GM23338 (cell line): ENCODE measurements at regions not wholly inside any gene's neighbourhood (a gene's known extent, or its start where the extent isn't known, plus 50 kb on each side); places are given as distances from the start of the nearest gene placed in this dataset.

Experiments used
- ATAC-seq: fragments of 200-7000 bp; cut with Tn5 transposase; 3 replicates; pipeline ENCODE4 v1.9.1; 2020
- DNase-seq: peaks from one replicate; pipeline ENCODE4 v3.0.0-alpha.2; 2015; ENCODE audit warnings: low spot score
- H2AFZ ChIP-seq: fragments of 200-600 bp; sonication (generic); 2 replicates; pipeline ENCODE4 v1.8.0; 2016; ENCODE audit warnings: antibody characterized with exemption, mild to moderate bottlenecking, moderate library complexity
- H3F3A ChIP-seq: fragments of 200-600 bp; sonication (generic); replicated peaks from 2 replicates; pipeline ENCODE4 v1.8.0; 2017; ENCODE audit warnings: antibody characterized with exemption, mixed run types, low read depth
- H3K27ac ChIP-seq: fragments of 200-600 bp; sonication (generic); 2 replicates; pipeline ENCODE4 v1.6.1; 2016; ENCODE audit warnings: low read depth
- H3K27me3 ChIP-seq: fragments of 200-600 bp; sonication (generic); 2 replicates; pipeline ENCODE4 v1.8.0; 2016; ENCODE audit warnings: mild to moderate bottlenecking, mixed run types, moderate library complexity; ENCODE audit not compliant: insufficient read depth
- H3K36me3 ChIP-seq: fragments of 200-600 bp; sonication (generic); 2 replicates; pipeline ENCODE4 v1.8.0; 2016; ENCODE audit warnings: mild to moderate bottlenecking; ENCODE audit not compliant: insufficient read depth
- H3K4me1 ChIP-seq: fragments of 200-600 bp; sonication (generic); 2 replicates; pipeline ENCODE4 v1.8.0; 2016; ENCODE audit warnings: mild to moderate bottlenecking, moderate library complexity; ENCODE audit not compliant: insufficient read depth
- H3K4me2 ChIP-seq: fragments of 200-600 bp; sonication (generic); 2 replicates; pipeline ENCODE4 v1.7.1; 2017; ENCODE audit warnings: mixed run types
- H3K4me3 ChIP-seq: fragments of 200-600 bp; sonication (generic); 2 replicates; pipeline ENCODE4 v1.6.1; 2016; ENCODE audit warnings: mixed run types
- H3K79me2 ChIP-seq: fragments of 200-600 bp; sonication (generic); replicated peaks from 2 replicates; pipeline ENCODE4 v1.8.0; 2017; ENCODE audit warnings: mild to moderate bottlenecking; ENCODE audit not compliant: insufficient read depth
- H3K9me2 ChIP-seq: fragments of 200-600 bp; sonication (generic); 2 replicates; pipeline ENCODE4 v1.8.0; 2017; ENCODE audit not compliant: insufficient read depth
- H4K20me1 ChIP-seq: fragments of 200-600 bp; sonication (generic); replicated peaks from 2 replicates; pipeline ENCODE4 v1.8.0; 2017; ENCODE audit warnings: mild to moderate bottlenecking; ENCODE audit not compliant: insufficient read depth
- H3K27ac Mint-ChIP-seq: 2 replicates; pipeline ENCODE4 v1.8.0; 2020; ENCODE audit warnings: inconsistent platforms, mild to moderate bottlenecking, moderate library complexity, mixed read lengths
- H3K27me3 Mint-ChIP-seq: 3 replicates; pipeline ENCODE4 v1.8.0; 2022; ENCODE audit warnings: low read depth, mild to moderate bottlenecking, moderate library complexity, mixed read lengths, inconsistent platforms; ENCODE audit not compliant: insufficient read depth, poor library complexity
- H3K36me3 Mint-ChIP-seq: 3 replicates; pipeline ENCODE4 v1.8.0; 2021; ENCODE audit warnings: low read depth, mild to moderate bottlenecking, inconsistent platforms, moderate library complexity, mixed read lengths
- H3K4me1 Mint-ChIP-seq: 3 replicates; pipeline ENCODE4 v1.8.0; 2020; ENCODE audit warnings: mild to moderate bottlenecking, inconsistent platforms, mixed read lengths
- H3K4me3 Mint-ChIP-seq: 3 replicates; pipeline ENCODE4 v1.8.0; 2021; ENCODE audit warnings: moderate library complexity, mild to moderate bottlenecking, inconsistent platforms, mixed read lengths
- H3K9me3 Mint-ChIP-seq: 3 replicates; pipeline ENCODE4 v1.8.0; 2020; ENCODE audit warnings: moderate library complexity, mild to moderate bottlenecking, inconsistent platforms, mixed read lengths
- CREB1 ChIP-seq: fragments of 250-450 bp; sonication (Bioruptor Pico); IDR thresholded peaks from 2 replicates; pipeline ENCODE4 v1.5.0; 2020; ENCODE audit warnings: low read depth, mild to moderate bottlenecking, moderate library complexity
- CTCF ChIP-seq, 2 experiments: fragments of 200-600 bp in 1 of 2; sonication (generic) in 1 of 2; conservative IDR thresholded peaks; 2 replicates each; pipeline versions ENCODE4 v1.5.1 to v1.6.1; 2016 to 2017; ENCODE audit warnings: antibody characterized with exemption in 2 of 2, low read depth in 2 of 2, mild to moderate bottlenecking in 2 of 2, moderate library complexity in 1 of 2
- ETS1 ChIP-seq: IDR thresholded peaks from 2 replicates; pipeline ENCODE4 v1.6.1; 2016; ENCODE audit warnings: antibody characterized with exemption
- EZH2phosphoT487 ChIP-seq: fragments of 200-600 bp; sonication (generic); IDR thresholded peaks from one replicate; pipeline ENCODE4 v1.8.1; 2018; ENCODE audit warnings: antibody characterized with exemption; ENCODE audit not compliant: unreplicated experiment
- JUNB ChIP-seq: IDR thresholded peaks from one replicate; pipeline ENCODE4 v1.6.1; 2016; ENCODE audit warnings: antibody characterized with exemption; ENCODE audit not compliant: unreplicated experiment
- STAT1 ChIP-seq: IDR thresholded peaks from one replicate; pipeline ENCODE4 v1.6.1; 2016; ENCODE audit warnings: antibody characterized with exemption; ENCODE audit not compliant: unreplicated experiment
- ZNF114 ChIP-seq: fragments of 250-450 bp; sonication (Bioruptor Pico); IDR thresholded peaks from 2 replicates; pipeline ENCODE4 v1.5.0; 2020; ENCODE audit warnings: mild to moderate bottlenecking, moderate library complexity
- ZNF331 ChIP-seq: fragments of 250-450 bp; sonication (Bioruptor Pico); IDR thresholded peaks from 2 replicates; pipeline ENCODE4 v1.5.0; 2020; ENCODE audit warnings: low read depth, mild to moderate bottlenecking, moderate library complexity
- ZNF462 ChIP-seq: fragments of 250-450 bp; sonication (Bioruptor Pico); IDR thresholded peaks from 2 replicates; pipeline ENCODE4 v1.5.0; 2020; ENCODE audit warnings: mild to moderate bottlenecking, moderate library complexity

- Histone ChIP-seq H3K4me1 (no peaks in the 10 kb centered on the region), H3K27ac (no peak overlapping the region), H3F3A (no peaks in the 10 kb centered on the region), H2AFZ (no peak overlapping the region), H3K4me3 (no peak overlapping the region), H3K4me2 (no peak overlapping the region), H3K9me2 (no peaks in the 10 kb centered on the region), H3K36me3 (no peaks in the 10 kb centered on the region), H3K79me2 (no peaks in the 10 kb centered on the region), H4K20me1 (no peaks in the 10 kb centered on the region), H3K27me3 (no peaks in the 10 kb centered on the region)
- H3K4me1 Mint-ChIP-seq, result no peaks in the 10 kb centered on the region
- TF ChIP-seq ETS1 (no peak), CTCF (conservative IDR thresholded peaks at IDR 0.05; ENCODE audit: low read depth in 2 of 2) (peak; percentile 81 to 83)
- no peak overlapping the region for H3K4me3 Mint-ChIP-seq
- ATAC-seq (peak; percentile 82), DNase-seq (peak; percentile 79)
- 0 out of 2 replicates have a peak overlapping the region, but pooled peaks have one; percentile 36 for H3K27ac Mint-ChIP-seq
- no peaks in the 10 kb centered on the region for H3K27me3 Mint-ChIP-seq
- H3K9me3 Mint-ChIP-seq, result 0 out of 3 replicates have a peak, but pooled peaks cover 5% of the 10 kb centered on the region
- H3K36me3 Mint-ChIP-seq, result no peaks in the 10 kb centered on the region
Measured at GRCh38 chr4:124111922-124112321, 600.6 kb downstream of the ANKRD50 start.

GRCh38 chr4:124118061-124118460 lies 594.5 kb downstream of the ANKRD50 start:
- Histone ChIP-seq H3K27me3 (no peaks in the 10 kb centered on the region), H3K4me1 (no peaks in the 10 kb centered on the region), H3K79me2 (no peaks in the 10 kb centered on the region), H3K36me3 (no peaks in the 10 kb centered on the region), H3K9me2 (no peaks in the 10 kb centered on the region), H3F3A (no peaks in the 10 kb centered on the region), H3K4me3 (no peak overlapping the region), H4K20me1 (no peaks in the 10 kb centered on the region), H3K4me2 (no peak overlapping the region), H3K27ac (no peak overlapping the region), H2AFZ (no peak overlapping the region)
- DNase-seq, result no peak
- Mint-ChIP-seq H3K4me1 (no peaks in the 10 kb centered on the region), H3K27me3 (no peaks in the 10 kb centered on the region), H3K36me3 (no peaks in the 10 kb centered on the region), H3K4me3 (no peak overlapping the region), H3K27ac (no peak overlapping the region), H3K9me3 (no peaks in the 10 kb centered on the region)
- ATAC-seq, result no peak
- no peak for TF ChIP-seq STAT1
- TF ChIP-seq ZNF114 (CRISPR knock-in tag), result no peak
- TF ChIP-seq JUNB, result no peak
- no peak for TF ChIP-seq CTCF (conservative IDR thresholded peaks at IDR 0.05; ENCODE audit: low read depth in 2 of 2)
- TF ChIP-seq ZNF331 (CRISPR knock-in tag), result no peak
- TF ChIP-seq CREB1 (CRISPR knock-in tag), result no peak
- TF ChIP-seq ZNF462 (CRISPR knock-in tag), result no peak
- TF ChIP-seq EZH2phosphoT487, result no peak
- TF ChIP-seq ETS1, result no peak
